ENCODE measurements at regions not wholly inside any gene's neighbourhood (a gene's known extent, or its start where the extent isn't known, plus 50 kb on each side); places are given as distances from the start of the nearest gene placed in this dataset.
"Not testable (repeated sequence)": the region's sequence is repeated elsewhere in the genome, so short reads cannot be mapped to it uniquely, and the experiment has no call there.

DNA sequence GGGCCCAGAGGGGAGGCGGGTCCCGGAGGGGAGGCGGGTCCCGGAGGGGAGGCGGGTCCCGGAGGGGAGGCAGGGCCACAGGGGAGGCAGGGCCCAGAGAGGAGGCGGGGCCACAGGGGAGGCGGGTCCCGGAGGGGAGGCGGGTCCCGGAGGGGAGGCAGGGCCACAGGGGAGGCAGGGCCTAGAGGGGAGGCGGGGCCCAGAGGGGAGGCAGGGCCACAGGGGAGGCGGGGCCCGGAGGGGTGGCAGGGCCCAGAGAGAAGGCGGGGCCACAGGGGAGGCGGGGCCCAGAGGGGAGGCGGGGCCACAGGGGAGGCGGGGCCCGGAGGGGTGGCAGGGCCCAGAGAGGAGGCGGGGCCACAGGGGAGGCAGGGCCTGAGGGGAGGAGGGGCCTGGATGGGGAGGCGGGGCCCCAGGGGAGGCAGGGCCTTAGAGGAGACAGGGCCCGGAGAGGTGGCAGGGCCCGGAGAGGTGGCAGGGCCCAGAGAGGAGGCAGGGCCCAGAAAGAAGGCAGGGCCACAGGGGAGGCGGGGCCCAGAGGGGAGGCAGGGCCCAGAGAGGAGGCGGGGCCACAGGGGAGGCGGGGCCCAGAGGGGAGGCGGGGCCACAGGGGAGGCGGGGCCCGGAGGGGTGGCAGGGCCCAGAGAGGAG, 81.1 kb downstream of the YTHDF1 start:
- not testable (repeated sequence) for H3K27me3 ChIP-seq (ENCODE audit: control insufficient read depth in 1 of 2, insufficient read depth in 2 of 2, low read length in 2 of 2)

DNA sequence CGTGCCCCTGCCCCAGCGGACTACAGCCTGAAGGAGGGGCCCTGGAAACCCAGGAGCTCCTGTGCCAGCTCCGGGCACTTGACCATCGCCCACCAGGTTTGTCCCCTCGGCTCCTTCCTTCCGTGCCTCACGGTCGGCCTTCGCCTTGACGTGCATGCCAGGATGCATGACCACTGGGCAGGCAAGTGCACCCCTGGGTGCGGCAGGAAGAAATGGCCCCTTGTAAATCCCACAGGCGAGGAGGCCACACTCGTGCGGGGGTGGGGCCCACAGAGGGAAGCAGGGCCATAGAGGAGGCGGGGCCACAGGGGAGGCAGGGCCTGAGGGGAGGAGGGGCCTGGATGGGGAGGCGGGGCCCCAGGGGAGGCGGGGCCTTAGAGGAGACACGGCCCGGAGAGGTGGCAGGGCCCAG, 81.7 kb downstream of the YTHDF1 start:
- Histone ChIP-seq H3K27me3 (ENCODE audit: control insufficient read depth in 1 of 2, insufficient read depth in 2 of 2, low read length in 2 of 2) (peaks cover 0 to 8% of the 10 kb centered on the region in 2 donors), H3K9me3 (ENCODE audit: control insufficient read depth in 1 of 2, low read length in 2 of 2) (no peaks in the 10 kb centered on the region), H3K9ac (ENCODE audit: low read depth in 1 of 2, low read length in 2 of 2) (no peak overlapping the region), H3K36me3 (ENCODE audit: control insufficient read depth in 1 of 2, insufficient read depth in 2 of 2, low read length in 2 of 2) (no peaks in the 10 kb centered on the region), H3K4me3 (ENCODE audit: low read depth in 1 of 2, low read length in 2 of 2) (no peak overlapping the region), H3K27ac (ENCODE audit: low read depth, low read length) (no peak overlapping the region), H3K4me1 (ENCODE audit: control insufficient read depth in 1 of 2, insufficient read depth in 2 of 2, low read length in 2 of 2) (no peaks in the 10 kb centered on the region)

More for the DNA sequence above, 81.1 kb downstream of the YTHDF1 start:
- not testable (repeated sequence) for H3K9ac ChIP-seq (ENCODE audit: low read depth in 1 of 2, low read length in 2 of 2); H3K4me3 ChIP-seq (ENCODE audit: low read depth in 1 of 2, low read length in 2 of 2); H3K4me1 ChIP-seq (ENCODE audit: control insufficient read depth in 1 of 2, insufficient read depth in 2 of 2, low read length in 2 of 2); H3K9me3 ChIP-seq (ENCODE audit: control insufficient read depth in 1 of 2, low read length in 2 of 2); H3K27ac ChIP-seq (ENCODE audit: low read depth, low read length); H3K36me3 ChIP-seq (ENCODE audit: control insufficient read depth in 1 of 2, insufficient read depth in 2 of 2, low read length in 2 of 2)

DNA sequence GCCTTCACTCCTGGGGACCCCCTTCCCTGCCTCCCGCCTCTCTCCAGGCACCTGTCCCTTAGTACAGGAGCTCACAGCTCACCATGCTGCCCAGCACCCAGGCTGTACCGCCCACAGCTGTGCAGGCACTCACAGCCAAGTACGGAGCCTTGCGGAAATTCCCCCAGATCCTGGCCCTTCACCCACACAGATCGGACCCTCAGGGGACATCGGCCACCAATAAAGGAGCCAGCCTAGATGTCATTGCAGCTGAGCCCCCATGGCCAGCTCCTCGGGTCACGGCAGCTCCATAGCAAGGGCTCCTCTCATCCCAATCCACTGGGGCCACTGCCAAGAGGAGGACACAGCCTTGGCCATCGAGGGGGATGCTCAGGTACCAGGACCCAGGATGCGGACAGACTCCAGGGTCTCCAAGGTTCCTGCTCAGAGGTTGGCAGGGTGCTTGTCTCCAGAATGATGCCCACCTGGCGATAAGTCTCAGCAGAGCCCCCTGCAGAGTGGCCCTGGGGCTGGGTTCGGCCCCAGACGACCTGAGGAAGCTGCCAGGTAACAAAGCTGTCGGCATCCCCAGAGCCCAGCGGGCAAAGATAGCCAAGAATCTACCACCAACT, 82.3 kb downstream of the YTHDF1 start:
- peaks cover 0 to 8% of the 10 kb centered on the region in 2 donors for H3K27me3 ChIP-seq (ENCODE audit: control insufficient read depth in 1 of 2, insufficient read depth in 2 of 2, low read length in 2 of 2)
- H3K4me3 ChIP-seq (ENCODE audit: low read depth in 1 of 2, low read length in 2 of 2): no peak overlapping the region
- no peaks in the 10 kb centered on the region for H3K36me3 ChIP-seq (ENCODE audit: control insufficient read depth in 1 of 2, insufficient read depth in 2 of 2, low read length in 2 of 2)
- H3K9me3 ChIP-seq (ENCODE audit: control insufficient read depth in 1 of 2, low read length in 2 of 2): no peaks in the 10 kb centered on the region
- H3K9ac ChIP-seq (ENCODE audit: low read depth in 1 of 2, low read length in 2 of 2): no peak overlapping the region
- no peaks in the 10 kb centered on the region for H3K4me1 ChIP-seq (ENCODE audit: control insufficient read depth in 1 of 2, insufficient read depth in 2 of 2, low read length in 2 of 2)
- no peak overlapping the region for H3K27ac ChIP-seq (ENCODE audit: low read depth, low read length)

DNA sequence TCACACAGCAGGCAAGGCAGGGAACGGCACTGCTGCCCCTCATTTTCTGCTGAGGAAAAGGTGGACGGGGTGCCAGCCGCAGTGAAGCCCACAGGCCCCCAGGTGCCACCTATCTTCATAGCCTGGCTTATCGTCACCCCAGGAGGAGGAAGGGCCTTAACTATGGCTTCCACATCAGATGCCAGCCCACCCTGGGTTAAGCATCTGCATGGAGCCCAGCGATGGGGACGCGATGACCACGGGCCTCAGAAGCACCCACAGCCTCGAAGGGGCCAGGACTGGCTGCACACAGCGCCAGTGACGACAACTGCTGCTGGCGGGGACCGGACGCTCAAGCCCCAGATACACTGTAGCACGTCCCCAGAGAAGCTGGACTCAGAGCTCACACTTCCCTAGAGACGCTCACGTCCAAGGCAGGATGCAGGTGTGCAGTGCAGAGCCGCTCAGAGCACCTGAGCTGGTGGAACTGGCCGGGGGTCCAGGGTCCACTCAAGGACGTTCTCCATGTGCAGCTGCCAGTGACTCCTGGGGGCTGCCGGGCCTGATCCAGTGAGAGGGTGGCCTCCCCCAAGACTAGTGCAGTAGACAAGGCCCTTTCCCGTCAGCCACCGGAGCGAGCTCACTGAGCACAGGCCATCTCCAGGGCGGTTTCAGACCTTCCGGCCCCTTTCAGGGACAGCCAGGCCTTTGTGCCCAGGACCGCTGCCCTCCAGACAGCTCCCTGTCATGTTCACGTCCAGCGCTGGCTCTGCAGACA, 83.0 kb downstream of the YTHDF1 start:
- H3K9me3 ChIP-seq (ENCODE audit: control insufficient read depth in 1 of 2, low read length in 2 of 2): no peaks in the 10 kb centered on the region
- no peaks in the 10 kb centered on the region for H3K4me1 ChIP-seq (ENCODE audit: control insufficient read depth in 1 of 2, insufficient read depth in 2 of 2, low read length in 2 of 2)
- H3K27ac ChIP-seq (ENCODE audit: low read depth, low read length): no peak overlapping the region
- H3K36me3 ChIP-seq (ENCODE audit: control insufficient read depth in 1 of 2, insufficient read depth in 2 of 2, low read length in 2 of 2): no peaks in the 10 kb centered on the region
- H3K27me3 ChIP-seq (ENCODE audit: control insufficient read depth in 1 of 2, insufficient read depth in 2 of 2, low read length in 2 of 2): peaks cover 3 to 8% of the 10 kb centered on the region in 2 donors
- H3K4me3 ChIP-seq (ENCODE audit: low read depth in 1 of 2, low read length in 2 of 2): no peak overlapping the region
- no peak overlapping the region for H3K9ac ChIP-seq (ENCODE audit: low read depth in 1 of 2, low read length in 2 of 2)

DNA sequence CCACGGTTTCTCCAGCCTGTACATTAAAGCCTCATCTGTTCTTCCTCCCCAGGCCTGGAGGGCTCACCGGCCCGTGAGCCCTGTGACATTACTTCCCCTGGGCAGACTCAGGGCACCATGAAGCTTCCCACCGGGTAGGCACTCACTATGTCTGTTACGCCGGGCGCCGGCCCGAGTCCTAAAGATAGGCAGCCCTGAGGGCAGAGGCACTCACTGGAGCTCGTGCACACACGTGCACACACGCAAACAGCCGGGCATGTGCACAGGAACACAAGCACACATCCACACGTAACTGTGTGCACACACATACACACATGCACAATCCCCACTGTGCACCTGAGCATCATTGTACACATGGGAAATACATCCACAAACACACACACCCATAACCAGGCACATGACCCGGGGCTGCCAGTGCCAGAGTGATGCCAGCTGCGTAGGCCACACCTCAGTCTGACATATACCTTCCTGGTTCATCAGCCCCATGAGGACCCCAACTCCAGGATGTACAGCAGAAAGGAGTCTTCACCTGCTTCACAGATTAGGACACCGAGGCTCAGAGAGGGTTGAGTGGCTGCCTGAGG, 83.7 kb downstream of the YTHDF1 start:
- peaks cover 3 to 8% of the 10 kb centered on the region in 2 donors for H3K27me3 ChIP-seq (ENCODE audit: control insufficient read depth in 1 of 2, insufficient read depth in 2 of 2, low read length in 2 of 2)

GRCh38 chr20:63130658-63131577, 85.0 kb downstream of the YTHDF1 start:
- H3K27me3 ChIP-seq (ENCODE audit: control insufficient read depth in 1 of 2, insufficient read depth in 2 of 2, low read length in 2 of 2): peaks cover 3 to 8% of the 10 kb centered on the region in 2 donors
- H3K36me3 ChIP-seq (ENCODE audit: control insufficient read depth in 1 of 2, insufficient read depth in 2 of 2, low read length in 2 of 2): no peaks in the 10 kb centered on the region
- no peak overlapping the region for H3K4me3 ChIP-seq (ENCODE audit: low read depth in 1 of 2, low read length in 2 of 2)
- H3K9me3 ChIP-seq (ENCODE audit: control insufficient read depth in 1 of 2, low read length in 2 of 2): no peaks in the 10 kb centered on the region
- H3K9ac ChIP-seq (ENCODE audit: low read depth in 1 of 2, low read length in 2 of 2): no peak overlapping the region
- no peak overlapping the region for H3K27ac ChIP-seq (ENCODE audit: low read depth, low read length)
- H3K4me1 ChIP-seq (ENCODE audit: control insufficient read depth in 1 of 2, insufficient read depth in 2 of 2, low read length in 2 of 2): no peaks in the 10 kb centered on the region

More for the DNA sequence above, 83.7 kb downstream of the YTHDF1 start:
- Histone ChIP-seq H3K36me3 (ENCODE audit: control insufficient read depth in 1 of 2, insufficient read depth in 2 of 2, low read length in 2 of 2) (no peaks in the 10 kb centered on the region), H3K9me3 (ENCODE audit: control insufficient read depth in 1 of 2, low read length in 2 of 2) (no peaks in the 10 kb centered on the region), H3K4me3 (ENCODE audit: low read depth in 1 of 2, low read length in 2 of 2) (no peak overlapping the region), H3K9ac (ENCODE audit: low read depth in 1 of 2, low read length in 2 of 2) (no peak overlapping the region), H3K4me1 (ENCODE audit: control insufficient read depth in 1 of 2, insufficient read depth in 2 of 2, low read length in 2 of 2) (no peaks in the 10 kb centered on the region), H3K27ac (ENCODE audit: low read depth, low read length) (no peak overlapping the region)

GRCh38 chr20:63129991-63130657, 85.8 kb downstream of the YTHDF1 start:
- H3K27me3 ChIP-seq (ENCODE audit: control insufficient read depth in 1 of 2, insufficient read depth in 2 of 2, low read length in 2 of 2): peaks cover 3 to 8% of the 10 kb centered on the region in 2 donors

GRCh38 chr20:63129376-63129965, 86.5 kb downstream of the YTHDF1 start:
- Histone ChIP-seq H3K27ac (ENCODE audit: low read depth, low read length) (no peak overlapping the region), H3K27me3 (ENCODE audit: control insufficient read depth in 1 of 2, insufficient read depth in 2 of 2, low read length in 2 of 2) (peaks cover 3 to 8% of the 10 kb centered on the region in 2 donors)

More at GRCh38 chr20:63129991-63130657, 85.8 kb downstream of the YTHDF1 start:
- Histone ChIP-seq H3K9ac (ENCODE audit: low read depth in 1 of 2, low read length in 2 of 2) (no peak overlapping the region), H3K4me1 (ENCODE audit: control insufficient read depth in 1 of 2, insufficient read depth in 2 of 2, low read length in 2 of 2) (no peaks in the 10 kb centered on the region), H3K36me3 (ENCODE audit: control insufficient read depth in 1 of 2, insufficient read depth in 2 of 2, low read length in 2 of 2) (no peaks in the 10 kb centered on the region), H3K27ac (ENCODE audit: low read depth, low read length) (no peak overlapping the region), H3K4me3 (ENCODE audit: low read depth in 1 of 2, low read length in 2 of 2) (no peak overlapping the region), H3K9me3 (ENCODE audit: control insufficient read depth in 1 of 2, low read length in 2 of 2) (no peaks in the 10 kb centered on the region)

DNA sequence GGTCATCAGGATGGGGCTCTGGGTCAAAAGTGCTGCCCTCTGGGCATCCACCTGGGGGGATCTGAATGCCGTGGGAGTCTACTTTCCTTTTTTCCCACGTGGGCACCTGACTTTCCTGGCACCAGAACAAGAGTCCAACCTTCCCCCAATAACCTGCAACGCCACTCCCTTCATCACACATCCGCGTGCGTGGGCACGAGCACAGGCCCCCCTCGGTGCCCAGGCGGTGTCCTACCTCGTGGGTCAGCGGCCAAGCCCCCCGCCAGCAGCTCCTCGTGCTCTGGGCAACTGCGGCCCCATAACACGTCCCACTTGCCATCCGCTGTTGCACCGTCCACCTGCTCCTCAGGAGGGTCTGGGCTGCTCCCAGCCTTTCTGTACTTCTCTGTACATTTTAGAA, 87.0 kb downstream of the YTHDF1 start:
- no peaks in the 10 kb centered on the region for H3K4me1 ChIP-seq (ENCODE audit: control insufficient read depth in 1 of 2, insufficient read depth in 2 of 2, low read length in 2 of 2)
- H3K9me3 ChIP-seq (ENCODE audit: control insufficient read depth in 1 of 2, low read length in 2 of 2): no peaks in the 10 kb centered on the region
- H3K27ac ChIP-seq (ENCODE audit: low read depth, low read length): no peak overlapping the region
- H3K4me3 ChIP-seq (ENCODE audit: low read depth in 1 of 2, low read length in 2 of 2): no peak overlapping the region
- no peaks in the 10 kb centered on the region for H3K36me3 ChIP-seq (ENCODE audit: control insufficient read depth in 1 of 2, insufficient read depth in 2 of 2, low read length in 2 of 2)
- no peak overlapping the region for H3K9ac ChIP-seq (ENCODE audit: low read depth in 1 of 2, low read length in 2 of 2)
- peaks cover 3 to 8% of the 10 kb centered on the region in 2 donors for H3K27me3 ChIP-seq (ENCODE audit: control insufficient read depth in 1 of 2, insufficient read depth in 2 of 2, low read length in 2 of 2)

More at GRCh38 chr20:63129376-63129965, 86.5 kb downstream of the YTHDF1 start:
- Histone ChIP-seq H3K4me3 (ENCODE audit: low read depth in 1 of 2, low read length in 2 of 2) (no peak overlapping the region), H3K4me1 (ENCODE audit: control insufficient read depth in 1 of 2, insufficient read depth in 2 of 2, low read length in 2 of 2) (no peaks in the 10 kb centered on the region), H3K9ac (ENCODE audit: low read depth in 1 of 2, low read length in 2 of 2) (no peak overlapping the region), H3K9me3 (ENCODE audit: control insufficient read depth in 1 of 2, low read length in 2 of 2) (no peaks in the 10 kb centered on the region), H3K36me3 (ENCODE audit: control insufficient read depth in 1 of 2, insufficient read depth in 2 of 2, low read length in 2 of 2) (no peaks in the 10 kb centered on the region)

Data from duodenal mucosa (tissue), 2 donors.